Liver (tissue), 3 donors: ENCODE measurements at regions not wholly inside any gene's neighbourhood (a gene's known extent, or its start where the extent isn't known, plus 50 kb on each side); places are given as distances from the start of the nearest gene placed in this dataset.

ENCODE experiments used
- CTCF ChIP-seq: fragments of 150-350 bp; IDR thresholded peaks from 2 replicates; pipeline ENCODE4 v1.5.1; 2017; ENCODE audit warnings: improper control_type of control experiment, low read depth, low read length; ENCODE audit not compliant: missing input control
- FOXA2 ChIP-seq: IDR thresholded peaks from 2 replicates; pipeline ENCODE4 v1.6.1; 2016; ENCODE audit warnings: antibody characterized with exemption
- HNF4G ChIP-seq: IDR thresholded peaks from 2 replicates; pipeline ENCODE4 v1.6.1; 2016; ENCODE audit warnings: antibody characterized with exemption
- JUND ChIP-seq, 2 donors: IDR thresholded peaks; 2 replicates each; pipeline ENCODE4 v1.6.1; 2016; ENCODE audit warnings: antibody characterized with exemption in 2 of 2
- MAX ChIP-seq: IDR thresholded peaks from 2 replicates; pipeline ENCODE4 v1.6.1; 2016; ENCODE audit warnings: antibody characterized with exemption
- RAD21 ChIP-seq, 2 donors: IDR thresholded peaks; 2 replicates each; pipeline ENCODE4 v1.6.1; 2016; ENCODE audit warnings: antibody characterized with exemption in 2 of 2, mild to moderate bottlenecking in 2 of 2
- RXRA ChIP-seq, 2 donors: IDR thresholded peaks; 2 replicates each; pipeline ENCODE4 v1.6.1; 2017 to 2018; ENCODE audit warnings: antibody characterized with exemption in 2 of 2, mild to moderate bottlenecking in 1 of 2
- ZBTB33 ChIP-seq: IDR thresholded peaks from 2 replicates; pipeline ENCODE4 v1.6.1; 2016; ENCODE audit warnings: antibody characterized with exemption
- donor health status: healthy.
- donor health status: healthy.

GRCh38 chr18:27253571-27253970 lies 68.5 kb upstream of the CHST9 start:
- TF ChIP-seq CTCF (no peak), ZBTB33 (no peak), RXRA (IDR thresholded peaks at IDR 0.05) (no peak), HNF4G (no peak), RAD21 (IDR thresholded peaks at IDR 0.05) (no peak), FOXA2 (no peak), JUND (IDR thresholded peaks at IDR 0.05) (no peak), MAX (no peak)
